ENCODE measurements at regions not wholly inside any gene's neighbourhood (a gene's known extent, or its start where the extent isn't known, plus 50 kb on each side); places are given as distances from the start of the nearest gene placed in this dataset.

DNA sequence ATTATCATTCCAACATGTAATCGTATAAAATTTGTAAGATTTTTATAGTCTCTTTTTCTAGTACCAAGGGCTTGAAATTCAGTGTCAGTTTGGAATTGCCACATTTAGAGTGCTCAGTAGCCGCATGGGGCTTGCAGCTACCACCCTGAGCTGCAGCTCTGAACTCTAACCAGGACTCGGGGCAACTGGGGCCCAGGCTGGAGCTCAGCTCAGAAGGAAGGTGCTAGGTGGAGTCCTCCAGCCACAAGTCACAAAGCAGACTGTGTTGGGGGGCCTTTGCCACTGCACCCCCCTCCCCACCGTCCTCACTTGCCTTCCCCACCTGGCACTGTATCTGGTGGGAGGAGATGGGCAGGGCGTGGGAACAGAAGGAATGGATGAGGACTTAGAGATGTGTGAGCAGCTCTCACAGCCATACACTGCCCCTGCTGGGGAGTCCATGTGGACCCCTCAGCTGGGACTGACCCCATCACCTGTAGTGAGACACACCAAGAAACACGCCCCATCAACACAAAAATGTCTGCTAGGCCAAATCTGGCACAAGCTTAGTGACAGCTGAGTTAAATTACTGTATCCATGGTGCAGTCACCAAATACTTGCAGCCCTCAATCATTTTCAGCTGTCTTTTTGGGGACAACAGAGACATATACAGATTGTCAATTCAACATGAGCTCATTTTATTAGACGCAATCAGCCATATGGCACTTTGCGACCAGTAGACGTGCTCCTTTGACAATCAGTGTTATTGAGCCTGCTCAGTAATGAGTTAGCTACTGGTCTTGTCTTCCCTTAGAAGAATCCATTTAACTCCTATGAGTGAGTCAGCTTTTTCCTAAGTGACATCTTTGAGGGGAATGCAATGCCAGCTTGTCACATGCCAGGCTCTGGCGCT is 241.7 kb upstream of the RAB4A start:
- no peak for DNase-seq (ENCODE audit: low read depth, low spot score)
- H3K9ac ChIP-seq (ENCODE audit: insufficient read length, low read depth), result no peak overlapping the region
- H3K4me1 ChIP-seq (ENCODE audit: insufficient read depth, insufficient read length), result peaks cover 23% of the 10 kb centered on the region
- TF ChIP-seq SUZ12 (IDR thresholded peaks at IDR 0.05; ENCODE audit: extremely low read depth, insufficient read depth, insufficient read length) (no peak), YY1 (IDR thresholded peaks at IDR 0.05; ENCODE audit: insufficient read depth, insufficient read length) (no peak), ZNF274 (IDR thresholded peaks at IDR 0.05; ENCODE audit: low read depth, low read length) (no peak)
- H3K4me3 ChIP-seq (ENCODE audit: insufficient read length, low read depth), result no peak overlapping the region
- H3K36me3 ChIP-seq (ENCODE audit: insufficient read depth, insufficient read length, low read length), result no peaks in the 10 kb centered on the region
- H3K27me3 ChIP-seq (ENCODE audit: insufficient read depth, insufficient read length), result peaks cover 18% of the 10 kb centered on the region
- no peaks in the 10 kb centered on the region for H3K9me3 ChIP-seq (ENCODE audit: insufficient read depth, low read length)

DNA sequence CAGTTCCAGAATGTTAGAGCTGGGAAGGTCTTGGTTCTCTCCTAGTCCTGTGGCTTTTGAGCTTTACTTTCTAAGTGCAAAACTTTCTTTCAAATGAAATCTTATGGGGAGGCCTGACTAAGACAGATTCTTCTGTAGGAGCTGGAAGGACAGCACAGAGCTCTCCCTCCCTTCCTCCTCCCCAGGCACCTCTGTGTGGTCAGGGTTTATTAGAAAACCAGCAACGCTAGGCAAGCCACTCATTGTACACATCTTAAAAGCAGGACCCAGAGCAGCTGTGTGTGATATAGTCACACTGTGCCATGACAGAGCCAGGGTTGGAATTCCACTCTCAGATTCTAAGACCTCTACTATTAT is 241.1 kb upstream of the RAB4A start:
- no peak for DNase-seq (ENCODE audit: low read depth, low spot score)
- H3K36me3 ChIP-seq (ENCODE audit: insufficient read depth, insufficient read length, low read length), result no peaks in the 10 kb centered on the region
- TF ChIP-seq SUZ12 (IDR thresholded peaks at IDR 0.05; ENCODE audit: extremely low read depth, insufficient read depth, insufficient read length), result no peak
- no peak for TF ChIP-seq ZNF274 (IDR thresholded peaks at IDR 0.05; ENCODE audit: low read depth, low read length)
- no peak for TF ChIP-seq YY1 (IDR thresholded peaks at IDR 0.05; ENCODE audit: insufficient read depth, insufficient read length)
- H3K4me3 ChIP-seq (ENCODE audit: insufficient read length, low read depth), result no peak overlapping the region
- no peak overlapping the region for H3K9ac ChIP-seq (ENCODE audit: insufficient read length, low read depth)
- peaks cover 18% of the 10 kb centered on the region for H3K27me3 ChIP-seq (ENCODE audit: insufficient read depth, insufficient read length)
- no peaks in the 10 kb centered on the region for H3K9me3 ChIP-seq (ENCODE audit: insufficient read depth, low read length)
- H3K4me1 ChIP-seq (ENCODE audit: insufficient read depth, insufficient read length), result peaks cover 17% of the 10 kb centered on the region

DNA sequence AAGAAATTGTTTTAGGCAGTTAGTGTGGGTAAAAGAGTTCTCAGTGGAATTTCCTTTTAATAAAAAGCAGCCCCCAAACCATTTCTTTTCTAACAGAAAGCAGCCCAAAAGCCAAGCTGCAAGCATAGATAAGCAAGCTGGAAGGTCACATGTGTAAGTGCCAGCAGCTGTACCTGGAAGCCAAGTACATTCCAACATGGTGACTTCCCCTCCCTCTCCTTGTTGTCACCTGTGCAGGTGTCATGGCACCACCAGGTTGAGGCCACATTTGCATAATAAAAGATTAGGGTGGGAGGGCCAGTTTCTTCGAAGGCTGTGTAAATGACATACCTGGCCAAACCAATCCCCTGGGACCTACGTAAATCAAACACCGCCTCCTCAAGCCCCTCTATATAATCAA is 240.3 kb upstream of the RAB4A start:
- H3K4me3 ChIP-seq (ENCODE audit: insufficient read length, low read depth), result no peak overlapping the region
- H3K27me3 ChIP-seq (ENCODE audit: insufficient read depth, insufficient read length), result peaks cover 18% of the 10 kb centered on the region
- DNase-seq (ENCODE audit: low read depth, low spot score), result no peak
- H3K9me3 ChIP-seq (ENCODE audit: insufficient read depth, low read length), result no peaks in the 10 kb centered on the region
- TF ChIP-seq SUZ12 (IDR thresholded peaks at IDR 0.05; ENCODE audit: extremely low read depth, insufficient read depth, insufficient read length) (no peak), ZNF274 (IDR thresholded peaks at IDR 0.05; ENCODE audit: low read depth, low read length) (no peak), YY1 (IDR thresholded peaks at IDR 0.05; ENCODE audit: insufficient read depth, insufficient read length) (no peak)
- H3K9ac ChIP-seq (ENCODE audit: insufficient read length, low read depth), result no peak overlapping the region
- no peaks in the 10 kb centered on the region for H3K36me3 ChIP-seq (ENCODE audit: insufficient read depth, insufficient read length, low read length)
- H3K4me1 ChIP-seq (ENCODE audit: insufficient read depth, insufficient read length), result peaks cover 11% of the 10 kb centered on the region

DNA sequence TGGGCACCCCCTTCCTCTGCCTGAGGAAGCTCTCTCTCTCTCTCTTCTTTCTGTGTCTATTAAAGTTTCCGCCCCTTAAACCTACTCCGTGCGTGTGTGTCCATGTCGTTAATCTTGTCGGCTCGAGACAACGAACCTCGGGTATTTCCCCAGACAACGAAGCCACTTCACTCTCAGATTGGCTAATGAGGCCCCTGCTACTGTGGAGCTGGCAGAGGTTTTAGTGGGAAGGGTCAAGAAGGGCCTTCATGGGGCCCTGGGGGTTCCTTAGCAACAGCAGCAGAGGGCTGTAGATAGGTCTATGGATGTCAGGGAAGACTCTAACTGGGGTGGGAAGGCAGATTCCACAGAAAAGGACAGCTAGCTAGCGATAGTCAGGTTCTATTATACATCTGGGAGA is 239.8 kb upstream of the RAB4A start:
- peaks cover 17% of the 10 kb centered on the region for H3K27me3 ChIP-seq (ENCODE audit: insufficient read depth, insufficient read length)
- H3K4me1 ChIP-seq (ENCODE audit: insufficient read depth, insufficient read length), result peaks cover 11% of the 10 kb centered on the region
- no peak overlapping the region for H3K4me3 ChIP-seq (ENCODE audit: insufficient read length, low read depth)
- no peaks in the 10 kb centered on the region for H3K36me3 ChIP-seq (ENCODE audit: insufficient read depth, insufficient read length, low read length)
- no peak for TF ChIP-seq SUZ12 (IDR thresholded peaks at IDR 0.05; ENCODE audit: extremely low read depth, insufficient read depth, insufficient read length)
- TF ChIP-seq YY1 (IDR thresholded peaks at IDR 0.05; ENCODE audit: insufficient read depth, insufficient read length), result no peak
- no peak for TF ChIP-seq ZNF274 (IDR thresholded peaks at IDR 0.05; ENCODE audit: low read depth, low read length)
- H3K9me3 ChIP-seq (ENCODE audit: insufficient read depth, low read length), result no peaks in the 10 kb centered on the region
- DNase-seq (ENCODE audit: low read depth, low spot score), result no peak
- H3K9ac ChIP-seq (ENCODE audit: insufficient read length, low read depth), result no peak overlapping the region

DNA sequence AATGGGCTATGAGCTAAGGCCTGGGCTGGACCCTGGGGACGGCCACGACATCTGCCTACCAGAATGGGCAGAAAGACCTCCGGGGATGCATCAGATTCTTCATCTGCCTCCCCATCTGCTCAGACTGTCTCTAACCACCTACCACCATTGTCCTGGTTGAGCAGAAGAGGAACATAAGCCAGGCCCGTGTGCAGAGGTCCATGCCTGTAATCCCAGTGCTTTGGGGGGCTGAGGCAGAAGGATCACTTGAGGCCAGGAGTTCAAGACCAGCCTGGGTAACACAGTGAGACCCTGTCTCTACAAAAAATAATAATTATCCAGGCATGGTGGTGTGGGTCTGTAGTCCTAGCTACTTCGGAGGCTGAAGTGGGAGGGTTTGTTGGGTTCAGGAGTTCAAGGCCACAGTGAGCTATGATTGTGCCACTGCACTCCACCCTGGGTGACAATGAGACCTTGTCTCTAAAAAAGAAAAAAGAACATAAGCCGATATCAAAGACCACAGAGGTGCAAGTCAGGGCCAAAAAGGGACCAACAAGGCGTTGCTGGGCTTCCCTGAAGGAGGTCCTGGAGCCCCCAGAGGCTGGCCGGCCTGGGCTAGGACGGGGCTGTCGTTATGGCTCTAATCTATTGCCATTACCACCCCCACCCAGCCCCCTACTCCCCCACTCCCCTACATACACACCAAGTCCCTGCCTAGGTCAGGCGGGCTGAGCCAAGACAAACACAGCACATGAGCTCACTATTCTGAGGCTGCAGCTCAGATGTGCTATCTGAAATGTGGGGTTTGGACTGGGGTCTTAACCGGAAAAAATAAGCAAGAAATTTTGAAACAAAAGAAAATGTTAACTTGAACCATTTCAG is 239.2 kb upstream of the RAB4A start:
- H3K27me3 ChIP-seq (ENCODE audit: insufficient read depth, insufficient read length), result peaks cover 13% of the 10 kb centered on the region
- TF ChIP-seq YY1 (IDR thresholded peaks at IDR 0.05; ENCODE audit: insufficient read depth, insufficient read length) (no peak), ZNF274 (IDR thresholded peaks at IDR 0.05; ENCODE audit: low read depth, low read length) (no peak), SUZ12 (IDR thresholded peaks at IDR 0.05; ENCODE audit: extremely low read depth, insufficient read depth, insufficient read length) (no peak)
- no peak overlapping the region for H3K4me3 ChIP-seq (ENCODE audit: insufficient read length, low read depth)
- no peaks in the 10 kb centered on the region for H3K36me3 ChIP-seq (ENCODE audit: insufficient read depth, insufficient read length, low read length)
- peaks cover 11% of the 10 kb centered on the region for H3K4me1 ChIP-seq (ENCODE audit: insufficient read depth, insufficient read length)
- no peak overlapping the region for H3K9ac ChIP-seq (ENCODE audit: insufficient read length, low read depth)
- no peaks in the 10 kb centered on the region for H3K9me3 ChIP-seq (ENCODE audit: insufficient read depth, low read length)
- DNase-seq (ENCODE audit: low read depth, low spot score), result no peak

- TF ChIP-seq ZNF274 (IDR thresholded peaks at IDR 0.05; ENCODE audit: low read depth, low read length) (no peak), SUZ12 (IDR thresholded peaks at IDR 0.05; ENCODE audit: extremely low read depth, insufficient read depth, insufficient read length) (no peak), YY1 (IDR thresholded peaks at IDR 0.05; ENCODE audit: insufficient read depth, insufficient read length) (no peak)
- no peaks in the 10 kb centered on the region for H3K9me3 ChIP-seq (ENCODE audit: insufficient read depth, low read length)
- no peak overlapping the region for H3K9ac ChIP-seq (ENCODE audit: insufficient read length, low read depth)
- DNase-seq (ENCODE audit: low read depth, low spot score), result no peak
- no peaks in the 10 kb centered on the region for H3K36me3 ChIP-seq (ENCODE audit: insufficient read depth, insufficient read length, low read length)
- peaks cover 8% of the 10 kb centered on the region for H3K27me3 ChIP-seq (ENCODE audit: insufficient read depth, insufficient read length)
- no peak overlapping the region for H3K4me3 ChIP-seq (ENCODE audit: insufficient read length, low read depth)
- peaks cover 7% of the 10 kb centered on the region for H3K4me1 ChIP-seq (ENCODE audit: insufficient read depth, insufficient read length)
These were observed 238.5 kb upstream of the RAB4A start for GRCh38 chr1:229032375-229032774.

GRCh38 chr1:229033480-229033879 is 237.4 kb upstream of the RAB4A start:
- H3K27me3 ChIP-seq (ENCODE audit: insufficient read depth, insufficient read length), result peaks cover 7% of the 10 kb centered on the region
- H3K36me3 ChIP-seq (ENCODE audit: insufficient read depth, insufficient read length, low read length), result no peaks in the 10 kb centered on the region
- H3K4me3 ChIP-seq (ENCODE audit: insufficient read length, low read depth), result no peak overlapping the region
- no peak for TF ChIP-seq YY1 (IDR thresholded peaks at IDR 0.05; ENCODE audit: insufficient read depth, insufficient read length)
- TF ChIP-seq ZNF274 (IDR thresholded peaks at IDR 0.05; ENCODE audit: low read depth, low read length), result no peak
- TF ChIP-seq SUZ12 (IDR thresholded peaks at IDR 0.05; ENCODE audit: extremely low read depth, insufficient read depth, insufficient read length), result no peak
- H3K9ac ChIP-seq (ENCODE audit: insufficient read length, low read depth), result no peak overlapping the region
- H3K9me3 ChIP-seq (ENCODE audit: insufficient read depth, low read length), result no peaks in the 10 kb centered on the region
- peaks cover 1% of the 10 kb centered on the region for H3K4me1 ChIP-seq (ENCODE audit: insufficient read depth, insufficient read length)
- DNase-seq (ENCODE audit: low read depth, low spot score), result no peak

Data from NT2/D1 (cell line).